ENCODE measurements at regions not wholly inside any gene's neighbourhood (a gene's known extent, or its start where the extent isn't known, plus 50 kb on each side); places are given as distances from the start of the nearest gene placed in this dataset.
"Not testable (repeated sequence)": the region's sequence is repeated elsewhere in the genome, so short reads cannot be mapped to it uniquely, and the experiment has no call there.

GRCh38 chr2:13433954-13434353 lies 717.2 kb downstream of the TRIB2 start:
- H3K36me3 Mint-ChIP-seq (ENCODE audit: low read depth), result no peaks in the 10 kb centered on the region
- H3K4me3 Mint-ChIP-seq, result no peak overlapping the region
- TF ChIP-seq, protein P1, sequence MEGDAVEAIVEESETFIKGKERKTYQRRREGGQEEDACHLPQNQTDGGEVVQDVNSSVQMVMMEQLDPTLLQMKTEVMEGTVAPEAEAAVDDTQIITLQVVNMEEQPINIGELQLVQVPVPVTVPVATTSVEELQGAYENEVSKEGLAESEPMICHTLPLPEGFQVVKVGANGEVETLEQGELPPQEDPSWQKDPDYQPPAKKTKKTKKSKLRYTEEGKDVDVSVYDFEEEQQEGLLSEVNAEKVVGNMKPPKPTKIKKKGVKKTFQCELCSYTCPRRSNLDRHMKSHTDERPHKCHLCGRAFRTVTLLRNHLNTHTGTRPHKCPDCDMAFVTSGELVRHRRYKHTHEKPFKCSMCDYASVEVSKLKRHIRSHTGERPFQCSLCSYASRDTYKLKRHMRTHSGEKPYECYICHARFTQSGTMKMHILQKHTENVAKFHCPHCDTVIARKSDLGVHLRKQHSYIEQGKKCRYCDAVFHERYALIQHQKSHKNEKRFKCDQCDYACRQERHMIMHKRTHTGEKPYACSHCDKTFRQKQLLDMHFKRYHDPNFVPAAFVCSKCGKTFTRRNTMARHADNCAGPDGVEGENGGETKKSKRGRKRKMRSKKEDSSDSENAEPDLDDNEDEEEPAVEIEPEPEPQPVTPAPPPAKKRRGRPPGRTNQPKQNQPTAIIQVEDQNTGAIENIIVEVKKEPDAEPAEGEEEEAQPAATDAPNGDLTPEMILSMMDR (IDR thresholded peaks at IDR 0.05), result no peak
- H3K27ac Mint-ChIP-seq, result no peak overlapping the region
- H3K27me3 Mint-ChIP-seq (ENCODE audit: insufficient read depth), result no peaks in the 10 kb centered on the region; the same call in 1 of the 2 replicates
- no peaks in the 10 kb centered on the region for H3K4me1 Mint-ChIP-seq (ENCODE audit: low read depth)
- DNase-seq, result no peak
- H3K9me3 Mint-ChIP-seq, result peaks cover 64% of the 10 kb centered on the region

GRCh38 chr2:13443554-13444261 lies 727.0 kb downstream of the TRIB2 start:
- peaks cover 22% of the 10 kb centered on the region for H3K9me3 Mint-ChIP-seq
- not testable (repeated sequence) for H3K4me1 Mint-ChIP-seq (ENCODE audit: low read depth); H3K36me3 Mint-ChIP-seq (ENCODE audit: low read depth); H3K27ac Mint-ChIP-seq; DNase-seq; H3K4me3 Mint-ChIP-seq; H3K27me3 Mint-ChIP-seq (ENCODE audit: insufficient read depth)

GRCh38 chr2:13462464-13462863 lies 745.7 kb downstream of the TRIB2 start:
- Mint-ChIP-seq H3K4me1 (ENCODE audit: low read depth) (no peaks in the 10 kb centered on the region), H3K36me3 (ENCODE audit: low read depth) (no peaks in the 10 kb centered on the region), H3K27me3 (ENCODE audit: insufficient read depth) (no peaks in the 10 kb centered on the region), H3K4me3 (no peak overlapping the region), H3K27ac (no peak overlapping the region), H3K9me3 (peaks cover 32% of the 10 kb centered on the region)
- TF ChIP-seq, protein P1 (IDR thresholded peaks at IDR 0.05), result no peak
- no peak for DNase-seq

DNA sequence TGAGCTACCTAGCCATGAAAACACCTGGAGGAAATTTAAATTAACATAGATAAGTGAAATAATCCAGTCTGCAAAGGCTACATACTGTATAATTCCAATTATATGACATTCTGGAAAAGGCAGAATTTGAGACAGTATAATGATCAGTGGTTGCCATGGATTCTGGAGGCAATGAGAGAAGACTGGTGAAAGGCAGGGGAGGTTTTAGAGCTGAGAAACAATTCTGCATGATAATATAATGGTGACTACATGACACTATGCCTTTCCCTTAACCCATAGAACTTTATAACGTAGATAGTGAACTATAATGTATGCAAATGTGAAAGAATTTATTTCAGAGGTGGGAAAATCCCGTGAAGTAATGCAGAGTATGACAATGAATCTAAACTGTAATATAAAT lies 749.3 kb downstream of the TRIB2 start:
- Mint-ChIP-seq H3K27ac (no peak overlapping the region), H3K4me3 (no peak overlapping the region), H3K9me3 (peaks cover 23% of the 10 kb centered on the region), H3K36me3 (ENCODE audit: low read depth) (no peaks in the 10 kb centered on the region), H3K27me3 (ENCODE audit: insufficient read depth) (no peaks in the 10 kb centered on the region), H3K4me1 (ENCODE audit: low read depth) (no peaks in the 10 kb centered on the region)
- no peak for DNase-seq
- TF ChIP-seq, protein P1 (IDR thresholded peaks at IDR 0.05), result no peak

DNA sequence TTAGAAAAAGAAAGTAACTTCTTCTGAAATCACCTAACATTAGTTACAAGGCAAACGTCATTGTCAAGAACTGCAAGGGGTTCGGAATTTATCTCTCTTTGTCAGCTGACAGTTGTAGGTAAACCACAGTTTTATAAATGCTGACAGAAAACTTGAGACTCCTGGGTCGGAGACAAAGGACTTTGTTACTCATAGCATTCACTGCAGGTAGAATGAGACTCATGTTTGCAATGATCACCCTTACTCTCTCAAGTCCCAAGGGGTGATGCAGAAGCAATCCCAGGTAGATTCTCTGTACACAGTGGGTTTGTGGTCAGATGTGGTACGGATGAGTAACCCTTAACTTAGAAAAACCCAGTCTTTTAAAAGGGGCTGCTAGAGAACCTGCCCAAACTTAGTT lies 757.8 kb downstream of the TRIB2 start:
- no peaks in the 10 kb centered on the region for H3K36me3 Mint-ChIP-seq (ENCODE audit: low read depth)
- no peak for DNase-seq
- H3K27ac Mint-ChIP-seq, result no peak overlapping the region
- H3K4me1 Mint-ChIP-seq (ENCODE audit: low read depth), result no peaks in the 10 kb centered on the region
- H3K4me3 Mint-ChIP-seq, result no peak overlapping the region
- peaks cover 35% of the 10 kb centered on the region for H3K9me3 Mint-ChIP-seq
- TF ChIP-seq, protein P1 (IDR thresholded peaks at IDR 0.05), result no peak
- no peaks in the 10 kb centered on the region for H3K27me3 Mint-ChIP-seq (ENCODE audit: insufficient read depth)

DNA sequence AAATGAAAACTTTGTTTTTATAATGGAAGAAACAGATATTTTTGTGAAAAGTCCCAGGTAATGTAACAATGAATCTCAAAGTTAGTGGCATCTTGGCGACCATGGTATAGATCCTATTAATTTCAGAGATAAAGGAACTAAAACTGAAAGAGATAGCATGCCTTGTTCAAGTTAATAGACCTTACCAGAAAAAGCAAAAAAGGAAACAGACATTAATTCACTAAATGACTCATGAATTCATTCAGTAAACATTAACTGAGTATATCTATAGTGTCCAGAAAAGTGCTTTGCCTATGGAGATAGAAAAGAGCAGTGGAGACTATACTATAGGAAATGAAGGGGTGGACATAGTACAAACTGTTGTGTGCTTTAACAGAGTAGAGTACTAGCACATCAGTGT lies 763.3 kb downstream of the TRIB2 start:
- H3K4me3 Mint-ChIP-seq, result no peak overlapping the region

More for the DNA sequence above, 763.3 kb downstream of the TRIB2 start:
- H3K36me3 Mint-ChIP-seq (ENCODE audit: low read depth), result no peaks in the 10 kb centered on the region
- TF ChIP-seq, protein P1 (IDR thresholded peaks at IDR 0.05), result no peak
- no peaks in the 10 kb centered on the region for H3K27me3 Mint-ChIP-seq (ENCODE audit: insufficient read depth)
- H3K9me3 Mint-ChIP-seq, result peaks cover 38% of the 10 kb centered on the region
- DNase-seq, result no peak
- H3K4me1 Mint-ChIP-seq (ENCODE audit: low read depth), result no peaks in the 10 kb centered on the region
- no peak overlapping the region for H3K27ac Mint-ChIP-seq
